GM18517 (cell line): ENCODE measurements at regions not wholly inside any gene's neighbourhood (a gene's known extent, or its start where the extent isn't known, plus 50 kb on each side); places are given as distances from the start of the nearest gene placed in this dataset.
"Not testable (repeated sequence)": the region's sequence is repeated elsewhere in the genome, so short reads cannot be mapped to it uniquely, and the experiment has no call there.

ENCODE experiments used
- ATAC-seq: cut with Tn5 transposase; IDR thresholded peaks from one replicate; pipeline ENCODE4 v1.9.1; 2021; ENCODE audit warnings: mild to moderate bottlenecking, moderate library complexity; ENCODE audit not compliant: unreplicated experiment

GRCh38 chr10:64765498-64765897 is 1244.3 kb downstream of the REEP3 start:
- no peak for ATAC-seq

- ATAC-seq = no peak
These were observed 1250.3 kb downstream of the REEP3 start for GRCh38 chr10:64771253-64772050.

GRCh38 chr10:64773357-64773756 is 1252.2 kb downstream of the REEP3 start:
- no peak for ATAC-seq

- ATAC-seq = not testable (repeated sequence)
These were observed 1263.2 kb downstream of the REEP3 start for GRCh38 chr10:64784451-64784850.

- ATAC-seq = no peak
These were observed 1264.6 kb downstream of the REEP3 start for GRCh38 chr10:64785816-64786215.

- no peak for ATAC-seq
These were observed 1265.8 kb downstream of the REEP3 start for GRCh38 chr10:64786989-64787388.

GRCh38 chr10:64795847-64796246 is 1274.6 kb downstream of the REEP3 start:
- no peak for ATAC-seq

GRCh38 chr10:64798297-64798696 is 1277.1 kb downstream of the REEP3 start:
- no peak for ATAC-seq

- not testable (repeated sequence) for ATAC-seq
These were observed 1287.0 kb downstream of the REEP3 start for GRCh38 chr10:64808233-64808632.

- ATAC-seq = not testable (repeated sequence)
These were observed 1288.8 kb downstream of the REEP3 start for GRCh38 chr10:64810046-64810445.

- no peak for ATAC-seq
These were observed 1292.2 kb downstream of the REEP3 start for GRCh38 chr10:64813391-64813790.

- ATAC-seq = no peak
These were observed 1293.0 kb downstream of the REEP3 start for GRCh38 chr10:64814201-64814600.

GRCh38 chr10:64829888-64830412 is 1308.7 kb downstream of the REEP3 start:
- ATAC-seq = no peak

GRCh38 chr10:64830869-64831268 is 1309.7 kb downstream of the REEP3 start:
- no peak for ATAC-seq

GRCh38 chr10:64840341-64840740 is 1319.1 kb downstream of the REEP3 start:
- no peak for ATAC-seq

- ATAC-seq = no peak
These were observed 1325.5 kb downstream of the REEP3 start for GRCh38 chr10:64846700-64847099.

- no peak for ATAC-seq
These were observed 1334.7 kb downstream of the REEP3 start for GRCh38 chr10:64855941-64856340.

GRCh38 chr10:64859911-64860310 is 1338.7 kb downstream of the REEP3 start:
- no peak for ATAC-seq

- no peak for ATAC-seq
These were observed 1342.6 kb downstream of the REEP3 start for GRCh38 chr10:64863836-64864235.

- ATAC-seq = no peak
These were observed 1346.3 kb downstream of the REEP3 start for GRCh38 chr10:64867501-64867962.

- ATAC-seq = no peak
These were observed 1351.9 kb downstream of the REEP3 start for GRCh38 chr10:64873088-64873487.

GRCh38 chr10:64873959-64874358 is 1352.8 kb downstream of the REEP3 start:
- ATAC-seq = no peak
